ENCODE measurements at regions not wholly inside any gene's neighbourhood (a gene's known extent, or its start where the extent isn't known, plus 50 kb on each side); places are given as distances from the start of the nearest gene placed in this dataset.
"Not testable (repeated sequence)": the region's sequence is repeated elsewhere in the genome, so short reads cannot be mapped to it uniquely, and the experiment has no call there.

- no peak for ATAC-seq
These were observed 101.8 kb upstream of the EIF5 start for GRCh38 chr14:103232031-103232808.

- ATAC-seq = no peak
These were observed 101.2 kb upstream of the EIF5 start for GRCh38 chr14:103232831-103233319.

GRCh38 chr14:103233328-103233727 lies 100.7 kb upstream of the EIF5 start:
- ATAC-seq = no peak

- not testable (repeated sequence) for ATAC-seq
These were observed 99.2 kb upstream of the EIF5 start for GRCh38 chr14:103234826-103235225.

GRCh38 chr14:103235506-103235905 lies 98.5 kb upstream of the EIF5 start:
- ATAC-seq = not testable (repeated sequence)

- ATAC-seq = no peak
These were observed 94.3 kb upstream of the EIF5 start for GRCh38 chr14:103239751-103240150.

- ATAC-seq = no peak
These were observed 92.5 kb upstream of the EIF5 start for GRCh38 chr14:103241531-103241930.

- ATAC-seq = no peak
These were observed 90.0 kb upstream of the EIF5 start for GRCh38 chr14:103243764-103244737.

- not testable (repeated sequence) for ATAC-seq
These were observed 88.4 kb upstream of the EIF5 start for GRCh38 chr14:103245624-103246031.

- ATAC-seq = no peak
These were observed 88.0 kb upstream of the EIF5 start for GRCh38 chr14:103246070-103246469.

GRCh38 chr14:103247169-103247606 lies 86.8 kb upstream of the EIF5 start:
- ATAC-seq = no peak

- ATAC-seq = no peak
These were observed 83.9 kb upstream of the EIF5 start for GRCh38 chr14:103250181-103250580.

- no peak for ATAC-seq
These were observed 83.2 kb upstream of the EIF5 start for GRCh38 chr14:103250874-103251273.

GRCh38 chr14:103255555-103255954 lies 78.5 kb upstream of the EIF5 start:
- no peak for ATAC-seq

- ATAC-seq = no peak
These were observed 77.6 kb upstream of the EIF5 start for GRCh38 chr14:103256406-103256805.

GRCh38 chr14:103257211-103257962 lies 76.7 kb upstream of the EIF5 start:
- ATAC-seq = no peak

- no peak for ATAC-seq
These were observed 75.8 kb upstream of the EIF5 start for GRCh38 chr14:103258211-103258610.

- ATAC-seq = no peak
These were observed 74.9 kb upstream of the EIF5 start for GRCh38 chr14:103259184-103259583.

- no peak for ATAC-seq
These were observed 74.0 kb upstream of the EIF5 start for GRCh38 chr14:103259801-103260628.

GRCh38 chr14:103260629-103261124 lies 73.4 kb upstream of the EIF5 start:
- ATAC-seq = no peak

- ATAC-seq = no peak
These were observed 66.7 kb upstream of the EIF5 start for GRCh38 chr14:103267226-103267910.

Data from activated CD4-positive, CD25-positive, alpha-beta regulatory T cell treated with anti-CD3 and anti-CD28 coated beads, Interleukin-2, amount 50 U/mL, for 24 hours (primary cell).